GM13976 (cell line): ENCODE measurements at regions not wholly inside any gene's neighbourhood (a gene's known extent, or its start where the extent isn't known, plus 50 kb on each side); places are given as distances from the start of the nearest gene placed in this dataset.
"Not testable (repeated sequence)": the region's sequence is repeated elsewhere in the genome, so short reads cannot be mapped to it uniquely, and the experiment has no call there.

ENCODE experiments used
- DNase-seq: peaks from one replicate; pipeline ENCODE4 v3.0.0; 2012; ENCODE audit warnings: low spot score
- CTCF ChIP-seq: IDR thresholded peaks from 2 replicates; pipeline ENCODE4 v1.5.1; 2012; ENCODE audit warnings: borderline replicate concordance, mild to moderate bottlenecking; ENCODE audit not compliant: insufficient read depth; ENCODE audit errors: extremely low read depth, missing control alignments, control extremely low read depth
- in situ Hi-C: fragments of 300-500 bp; cut with MboI; formaldehyde crosslinking; loops from one replicate; pipeline ENCODE4 v1.12.0; 2022; ENCODE audit warnings: low sequenced_read_pairs, mixed read lengths, inconsistent platforms; ENCODE audit not compliant: unreplicated experiment

GRCh38 chr9:24073007-24073592, 247.1 kb upstream of the ELAVL2 start:
- no peak for DNase-seq
- in situ Hi-C loops = no loop called here
- no peak for TF ChIP-seq CTCF

DNA sequence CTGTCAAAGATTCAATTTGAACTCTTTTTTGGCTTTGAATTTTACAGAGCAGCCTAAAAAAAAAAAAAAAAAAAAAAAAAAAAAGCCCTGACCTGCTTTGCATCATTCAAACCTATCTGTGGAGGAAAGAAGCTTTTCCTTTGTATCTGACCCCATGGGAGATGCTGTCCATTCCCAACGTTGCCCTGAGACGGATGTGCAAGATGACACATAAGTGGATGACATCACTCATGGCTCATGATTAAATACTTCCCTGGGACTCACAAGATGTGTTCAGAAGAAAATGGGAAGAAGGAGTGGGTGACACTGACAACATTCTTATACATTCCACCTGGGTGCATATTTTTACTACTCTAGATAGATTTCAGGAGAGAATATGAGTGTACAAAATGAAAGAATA, 245.7 kb upstream of the ELAVL2 start:
- in situ Hi-C loops = no loop called here
- no peak for DNase-seq
- no peak for TF ChIP-seq CTCF

DNA sequence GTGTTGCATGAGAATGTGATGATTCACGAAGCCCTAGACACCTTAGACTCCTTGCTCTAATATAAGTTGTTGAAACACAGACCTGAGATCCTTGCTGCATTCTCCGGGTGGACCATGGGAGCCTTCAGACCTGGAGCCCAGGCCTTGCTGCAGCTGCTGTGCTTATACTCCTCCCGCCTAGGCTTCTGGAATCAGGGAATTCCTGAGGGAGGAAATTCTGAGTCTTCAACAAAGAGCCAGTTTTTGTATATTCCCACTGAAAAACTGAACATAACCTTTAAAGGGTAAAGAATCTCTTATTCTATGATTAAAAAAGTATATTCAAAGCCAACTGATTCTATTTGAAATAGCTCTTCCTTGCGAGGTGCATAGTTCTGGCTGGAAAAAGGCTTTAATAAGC, 245.1 kb upstream of the ELAVL2 start:
- in situ Hi-C loops = no loop called here
- no peak for TF ChIP-seq CTCF
- DNase-seq = no peak

GRCh38 chr9:24067107-24067506, 241.1 kb upstream of the ELAVL2 start:
- in situ Hi-C loops = not testable (repeated sequence)

GRCh38 chr9:24059651-24060050, 233.6 kb upstream of the ELAVL2 start:
- DNase-seq = no peak
- no peak for TF ChIP-seq CTCF
- in situ Hi-C loops = no loop called here

More at GRCh38 chr9:24067107-24067506, 241.1 kb upstream of the ELAVL2 start:
- not testable (repeated sequence) for DNase-seq

DNA sequence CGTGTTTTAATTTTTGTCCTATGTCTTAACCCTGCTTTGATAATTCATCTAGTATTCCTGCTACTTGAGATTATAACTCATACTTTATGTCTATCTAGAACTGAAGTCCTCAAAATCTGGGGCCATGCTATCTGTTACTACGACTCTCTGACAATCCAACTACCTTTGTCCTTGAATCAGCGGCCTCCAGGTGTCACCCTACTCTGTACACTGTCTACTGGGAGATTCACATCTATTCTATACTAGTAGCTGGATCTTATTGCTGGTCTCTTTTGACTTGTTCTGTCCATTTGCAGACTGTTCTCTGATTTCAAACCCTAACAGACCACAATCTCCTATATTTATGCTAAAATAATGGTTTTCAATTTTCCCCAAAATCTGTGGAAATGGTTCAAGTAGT, 225.5 kb upstream of the ELAVL2 start:
- no peak for DNase-seq
- TF ChIP-seq CTCF = no peak

GRCh38 chr9:24050239-24050638, 224.2 kb upstream of the ELAVL2 start:
- DNase-seq, in situ Hi-C loops: not testable (repeated sequence)

More for the DNA sequence above, 225.5 kb upstream of the ELAVL2 start:
- in situ Hi-C loops = no loop called here

DNA sequence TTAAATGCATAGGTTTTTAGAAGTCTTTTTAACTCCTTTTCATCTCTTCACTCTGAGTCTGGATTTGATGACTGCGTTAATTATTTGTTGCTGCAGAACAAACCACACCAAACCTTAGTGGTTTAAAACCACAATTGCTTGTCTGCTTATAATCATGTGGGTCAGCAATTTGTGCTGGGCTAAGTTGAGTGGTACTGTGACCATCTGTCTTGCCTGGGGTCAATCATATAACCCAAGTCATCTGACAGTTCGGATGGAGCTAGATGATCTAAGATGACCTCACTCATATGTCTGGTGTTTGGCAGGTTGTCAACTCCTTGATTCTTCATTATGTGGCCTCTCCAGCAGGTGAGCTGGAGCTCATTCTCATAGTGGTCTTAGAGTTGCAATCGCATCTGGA, 219.1 kb upstream of the ELAVL2 start:
- in situ Hi-C loops = no loop called here
- no peak for TF ChIP-seq CTCF
- DNase-seq = no peak
